Glutamatergic neuron (in vitro differentiated cells): ENCODE measurements at regions not wholly inside any gene's neighbourhood (a gene's known extent, or its start where the extent isn't known, plus 50 kb on each side); places are given as distances from the start of the nearest gene placed in this dataset.

ENCODE experiments used
- DNase-seq: peaks from one replicate; pipeline ENCODE4 v3.0.0; 2022
- H3K27ac Mint-ChIP-seq: one replicate; pipeline ENCODE4 v1.8.0; 2020; ENCODE audit warnings: mild to moderate bottlenecking, mixed read lengths, inconsistent platforms; ENCODE audit not compliant: unreplicated experiment
- H3K27me3 Mint-ChIP-seq: one replicate; pipeline ENCODE4 v1.8.0; 2020; ENCODE audit warnings: mild to moderate bottlenecking, moderate library complexity, mixed read lengths, inconsistent platforms; ENCODE audit not compliant: unreplicated experiment
- H3K36me3 Mint-ChIP-seq: one replicate; pipeline ENCODE4 v1.8.0; 2020; ENCODE audit warnings: mild to moderate bottlenecking, mixed read lengths, inconsistent platforms; ENCODE audit not compliant: unreplicated experiment
- H3K4me1 Mint-ChIP-seq: one replicate; pipeline ENCODE4 v1.8.0; 2020; ENCODE audit warnings: mild to moderate bottlenecking, low read depth, mixed read lengths, inconsistent platforms; ENCODE audit not compliant: unreplicated experiment
- H3K4me3 Mint-ChIP-seq: one replicate; pipeline ENCODE4 v1.8.0; 2020; ENCODE audit warnings: mild to moderate bottlenecking, mixed read lengths, inconsistent platforms; ENCODE audit not compliant: unreplicated experiment
- H3K9me3 Mint-ChIP-seq: one replicate; pipeline ENCODE4 v1.8.0; 2020; ENCODE audit warnings: mild to moderate bottlenecking, moderate library complexity, mixed read lengths, inconsistent platforms; ENCODE audit not compliant: unreplicated experiment
- CTCF ChIP-seq: fragments of 200-600 bp; sonication (generic); IDR thresholded peaks from one replicate; pipeline ENCODE4 v1.5.0; 2021; ENCODE audit not compliant: partially characterized antibody, unreplicated experiment

GRCh38 chr12:127065595-127065994 is 1201.4 kb upstream of the TMEM132C start:
- no peak for DNase-seq
- Mint-ChIP-seq H3K27me3 (no peaks in the 10 kb centered on the region), H3K36me3 (no peaks in the 10 kb centered on the region), H3K27ac (no peak overlapping the region), H3K9me3 (peaks cover 2% of the 10 kb centered on the region), H3K4me3 (no peak overlapping the region), H3K4me1 (no peaks in the 10 kb centered on the region)
- no peak for TF ChIP-seq CTCF

- no peak overlapping the region for H3K4me3 Mint-ChIP-seq
- DNase-seq = no peak
- H3K4me1 Mint-ChIP-seq = no peaks in the 10 kb centered on the region
- no peaks in the 10 kb centered on the region for H3K9me3 Mint-ChIP-seq
- no peaks in the 10 kb centered on the region for H3K27me3 Mint-ChIP-seq
- TF ChIP-seq CTCF = no peak
- no peaks in the 10 kb centered on the region for H3K36me3 Mint-ChIP-seq
- no peak overlapping the region for H3K27ac Mint-ChIP-seq
These were observed 1196.3 kb upstream of the TMEM132C start for GRCh38 chr12:127070515-127071157.

- TF ChIP-seq CTCF = no peak
- Mint-ChIP-seq H3K27ac (no peak overlapping the region), H3K4me1 (no peaks in the 10 kb centered on the region), H3K36me3 (no peaks in the 10 kb centered on the region), H3K9me3 (no peaks in the 10 kb centered on the region), H3K4me3 (no peak overlapping the region), H3K27me3 (peaks cover 2% of the 10 kb centered on the region)
- DNase-seq = no peak
These were observed 1192.8 kb upstream of the TMEM132C start for GRCh38 chr12:127074161-127074560.

- Mint-ChIP-seq H3K27ac (no peak overlapping the region), H3K4me3 (no peak overlapping the region), H3K4me1 (no peaks in the 10 kb centered on the region), H3K9me3 (no peaks in the 10 kb centered on the region), H3K27me3 (peaks cover 2% of the 10 kb centered on the region), H3K36me3 (no peaks in the 10 kb centered on the region)
- no peak for DNase-seq
- no peak for TF ChIP-seq CTCF
These were observed 1191.0 kb upstream of the TMEM132C start for GRCh38 chr12:127075981-127076380.

- Mint-ChIP-seq H3K27ac (no peak overlapping the region), H3K27me3 (peaks cover 2% of the 10 kb centered on the region)
- DNase-seq = no peak
These were observed 1189.5 kb upstream of the TMEM132C start for GRCh38 chr12:127077262-127078045.

More at GRCh38 chr12:127077262-127078045, 1189.5 kb upstream of the TMEM132C start:
- Mint-ChIP-seq H3K4me3 (no peak overlapping the region), H3K4me1 (no peaks in the 10 kb centered on the region), H3K36me3 (no peaks in the 10 kb centered on the region), H3K9me3 (no peaks in the 10 kb centered on the region)
- no peak for TF ChIP-seq CTCF
